ENCODE measurements at regions not wholly inside any gene's neighbourhood (a gene's known extent, or its start where the extent isn't known, plus 50 kb on each side); places are given as distances from the start of the nearest gene placed in this dataset.

DNA sequence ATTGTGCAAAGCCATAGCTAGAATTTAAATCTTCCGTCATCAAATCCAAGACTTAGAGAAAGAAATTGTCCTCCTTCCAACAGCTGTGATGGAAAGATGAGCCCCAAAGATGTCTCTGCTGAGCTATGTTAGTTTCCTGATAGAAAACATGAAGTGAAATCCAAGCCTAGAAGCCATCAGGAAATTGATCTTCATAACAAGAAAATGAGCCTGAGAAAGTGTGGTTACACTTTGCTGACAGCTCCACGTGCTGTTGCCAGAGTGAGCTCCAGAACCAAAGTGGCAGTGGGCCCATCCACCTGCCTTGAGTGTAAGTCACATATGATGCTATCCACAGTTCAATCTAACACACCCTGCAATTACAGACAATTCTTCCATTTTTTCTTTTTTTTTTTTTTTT, 58.0 kb upstream of the UBASH3B start:
- TF ChIP-seq, protein P1, sequence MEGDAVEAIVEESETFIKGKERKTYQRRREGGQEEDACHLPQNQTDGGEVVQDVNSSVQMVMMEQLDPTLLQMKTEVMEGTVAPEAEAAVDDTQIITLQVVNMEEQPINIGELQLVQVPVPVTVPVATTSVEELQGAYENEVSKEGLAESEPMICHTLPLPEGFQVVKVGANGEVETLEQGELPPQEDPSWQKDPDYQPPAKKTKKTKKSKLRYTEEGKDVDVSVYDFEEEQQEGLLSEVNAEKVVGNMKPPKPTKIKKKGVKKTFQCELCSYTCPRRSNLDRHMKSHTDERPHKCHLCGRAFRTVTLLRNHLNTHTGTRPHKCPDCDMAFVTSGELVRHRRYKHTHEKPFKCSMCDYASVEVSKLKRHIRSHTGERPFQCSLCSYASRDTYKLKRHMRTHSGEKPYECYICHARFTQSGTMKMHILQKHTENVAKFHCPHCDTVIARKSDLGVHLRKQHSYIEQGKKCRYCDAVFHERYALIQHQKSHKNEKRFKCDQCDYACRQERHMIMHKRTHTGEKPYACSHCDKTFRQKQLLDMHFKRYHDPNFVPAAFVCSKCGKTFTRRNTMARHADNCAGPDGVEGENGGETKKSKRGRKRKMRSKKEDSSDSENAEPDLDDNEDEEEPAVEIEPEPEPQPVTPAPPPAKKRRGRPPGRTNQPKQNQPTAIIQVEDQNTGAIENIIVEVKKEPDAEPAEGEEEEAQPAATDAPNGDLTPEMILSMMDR (conservative IDR thresholded peaks at IDR 0.05; ENCODE audit: low read length) = no peak
- TF ChIP-seq EZH2phosphoT487 (IDR thresholded peaks at IDR 0.05; ENCODE audit: borderline replicate concordance) = no peak

Measured in Loucy (cell line).